ENCODE measurements at regions not wholly inside any gene's neighbourhood (a gene's known extent, or its start where the extent isn't known, plus 50 kb on each side); places are given as distances from the start of the nearest gene placed in this dataset.

DNA sequence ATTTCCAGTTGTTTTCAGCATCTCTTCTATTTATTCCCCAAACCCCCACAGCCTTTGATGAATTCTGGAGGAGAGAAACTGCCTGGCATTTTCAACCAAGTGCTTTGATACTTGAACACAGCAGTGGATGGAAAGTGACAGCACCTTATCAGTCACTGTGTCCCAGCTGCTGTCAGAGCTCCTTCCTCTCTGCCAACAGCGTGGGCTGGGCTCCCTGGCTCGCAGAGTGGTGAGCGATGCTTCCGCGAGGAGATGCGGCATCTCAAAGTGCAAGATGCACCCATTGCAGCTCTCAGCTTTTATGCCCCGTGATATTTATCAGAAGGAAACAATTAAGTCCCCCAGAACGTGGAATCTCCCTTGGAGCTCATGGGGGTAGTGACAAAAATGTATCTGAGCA, 72.6 kb upstream of the TCL1A start:
- TF ChIP-seq FOXP2 (optimal IDR thresholded peaks at IDR 0.05; ENCODE audit: borderline replicate concordance, extremely low read depth, extremely low read length, insufficient read depth) (no peak), POLR2AphosphoS5 (IDR thresholded peaks at IDR 0.05; ENCODE audit: low read depth, low read length) (no peak), SIN3A (IDR thresholded peaks at IDR 0.05; ENCODE audit: borderline replicate concordance, insufficient read depth, low read length) (no peak)
- TF ChIP-seq, protein P1, sequence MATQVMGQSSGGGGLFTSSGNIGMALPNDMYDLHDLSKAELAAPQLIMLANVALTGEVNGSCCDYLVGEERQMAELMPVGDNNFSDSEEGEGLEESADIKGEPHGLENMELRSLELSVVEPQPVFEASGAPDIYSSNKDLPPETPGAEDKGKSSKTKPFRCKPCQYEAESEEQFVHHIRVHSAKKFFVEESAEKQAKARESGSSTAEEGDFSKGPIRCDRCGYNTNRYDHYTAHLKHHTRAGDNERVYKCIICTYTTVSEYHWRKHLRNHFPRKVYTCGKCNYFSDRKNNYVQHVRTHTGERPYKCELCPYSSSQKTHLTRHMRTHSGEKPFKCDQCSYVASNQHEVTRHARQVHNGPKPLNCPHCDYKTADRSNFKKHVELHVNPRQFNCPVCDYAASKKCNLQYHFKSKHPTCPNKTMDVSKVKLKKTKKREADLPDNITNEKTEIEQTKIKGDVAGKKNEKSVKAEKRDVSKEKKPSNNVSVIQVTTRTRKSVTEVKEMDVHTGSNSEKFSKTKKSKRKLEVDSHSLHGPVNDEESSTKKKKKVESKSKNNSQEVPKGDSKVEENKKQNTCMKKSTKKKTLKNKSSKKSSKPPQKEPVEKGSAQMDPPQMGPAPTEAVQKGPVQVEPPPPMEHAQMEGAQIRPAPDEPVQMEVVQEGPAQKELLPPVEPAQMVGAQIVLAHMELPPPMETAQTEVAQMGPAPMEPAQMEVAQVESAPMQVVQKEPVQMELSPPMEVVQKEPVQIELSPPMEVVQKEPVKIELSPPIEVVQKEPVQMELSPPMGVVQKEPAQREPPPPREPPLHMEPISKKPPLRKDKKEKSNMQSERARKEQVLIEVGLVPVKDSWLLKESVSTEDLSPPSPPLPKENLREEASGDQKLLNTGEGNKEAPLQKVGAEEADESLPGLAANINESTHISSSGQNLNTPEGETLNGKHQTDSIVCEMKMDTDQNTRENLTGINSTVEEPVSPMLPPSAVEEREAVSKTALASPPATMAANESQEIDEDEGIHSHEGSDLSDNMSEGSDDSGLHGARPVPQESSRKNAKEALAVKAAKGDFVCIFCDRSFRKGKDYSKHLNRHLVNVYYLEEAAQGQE (IDR thresholded peaks at IDR 0.05; ENCODE audit: insufficient read depth in 1 of 2, low read depth in 2 of 2, low read length in 2 of 2): no peak

DNA sequence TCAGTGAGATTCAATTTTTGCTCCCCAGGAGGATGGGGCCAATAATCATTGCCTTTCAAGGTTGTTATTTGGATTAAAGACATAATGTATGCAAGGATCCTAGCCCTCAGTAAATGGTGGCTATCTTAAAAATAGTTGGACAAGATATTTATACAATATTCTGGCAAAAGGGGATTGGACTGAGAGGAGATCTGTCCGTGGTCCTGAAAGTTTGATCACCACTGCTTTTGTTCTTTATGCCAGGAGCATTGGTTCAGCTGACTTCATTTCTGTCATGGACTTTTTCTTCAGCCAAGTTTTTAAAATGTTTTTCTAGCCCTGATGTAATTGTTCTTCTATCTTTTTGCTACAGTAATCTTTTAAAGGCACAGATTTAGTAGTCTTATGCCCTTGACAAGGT, 70.2 kb upstream of the TCL1A start:
- TF ChIP-seq, protein P1 (IDR thresholded peaks at IDR 0.05; ENCODE audit: insufficient read depth in 1 of 2, low read depth in 2 of 2, low read length in 2 of 2): peak; percentile 78 to 92
- TF ChIP-seq POLR2AphosphoS5 (IDR thresholded peaks at IDR 0.05; ENCODE audit: low read depth, low read length): no peak

DNA sequence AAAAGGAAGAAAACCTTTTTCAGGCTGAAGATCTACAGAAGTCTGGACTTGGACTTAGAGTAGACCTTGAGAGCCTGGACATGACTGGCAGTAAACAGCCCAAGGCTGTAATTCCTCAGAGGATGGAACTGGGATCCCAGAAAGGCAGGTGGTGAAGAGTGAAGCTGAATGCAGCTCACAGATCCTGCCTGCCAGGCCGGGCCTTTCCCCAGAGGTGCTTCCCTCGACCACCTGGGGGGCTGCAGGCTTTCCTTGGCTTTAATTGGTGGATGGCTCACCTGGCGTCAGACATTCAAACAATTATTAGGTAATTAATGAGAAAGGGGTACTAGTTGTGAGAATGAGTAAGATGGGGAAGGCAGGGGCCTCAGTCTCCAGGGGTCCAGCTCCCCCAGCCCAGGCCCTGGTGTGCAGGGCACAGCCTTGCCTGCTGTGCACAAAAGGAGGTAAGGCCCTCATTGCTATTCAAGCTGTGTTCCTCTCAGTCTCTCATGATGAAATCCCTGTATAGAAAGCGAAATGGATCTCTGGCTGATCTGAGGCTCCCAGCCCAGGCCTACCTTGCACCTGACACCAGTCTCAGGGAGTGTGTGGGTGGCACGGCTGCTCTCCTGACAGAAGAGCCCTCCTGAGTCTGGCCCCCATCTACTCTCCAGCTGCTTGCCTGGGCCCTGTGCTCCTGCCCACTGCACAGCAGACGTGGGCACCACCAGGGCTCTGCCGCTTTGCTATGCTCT, 63.0 kb upstream of the TCL1A start:
- TF ChIP-seq SIN3A (IDR thresholded peaks at IDR 0.05; ENCODE audit: borderline replicate concordance, insufficient read depth, low read length) (no peak), TAF1 (IDR thresholded peaks at IDR 0.05; ENCODE audit: borderline replicate concordance, insufficient read depth, low read length) (no peak), POLR2AphosphoS5 (IDR thresholded peaks at IDR 0.05; ENCODE audit: low read depth, low read length) (no peak), FOXP2 (optimal IDR thresholded peaks at IDR 0.05; ENCODE audit: borderline replicate concordance, extremely low read depth, extremely low read length, insufficient read depth) (no peak)
- TF ChIP-seq, protein P1 (IDR thresholded peaks at IDR 0.05; ENCODE audit: insufficient read depth in 1 of 2, low read depth in 2 of 2, low read length in 2 of 2): no peak

DNA sequence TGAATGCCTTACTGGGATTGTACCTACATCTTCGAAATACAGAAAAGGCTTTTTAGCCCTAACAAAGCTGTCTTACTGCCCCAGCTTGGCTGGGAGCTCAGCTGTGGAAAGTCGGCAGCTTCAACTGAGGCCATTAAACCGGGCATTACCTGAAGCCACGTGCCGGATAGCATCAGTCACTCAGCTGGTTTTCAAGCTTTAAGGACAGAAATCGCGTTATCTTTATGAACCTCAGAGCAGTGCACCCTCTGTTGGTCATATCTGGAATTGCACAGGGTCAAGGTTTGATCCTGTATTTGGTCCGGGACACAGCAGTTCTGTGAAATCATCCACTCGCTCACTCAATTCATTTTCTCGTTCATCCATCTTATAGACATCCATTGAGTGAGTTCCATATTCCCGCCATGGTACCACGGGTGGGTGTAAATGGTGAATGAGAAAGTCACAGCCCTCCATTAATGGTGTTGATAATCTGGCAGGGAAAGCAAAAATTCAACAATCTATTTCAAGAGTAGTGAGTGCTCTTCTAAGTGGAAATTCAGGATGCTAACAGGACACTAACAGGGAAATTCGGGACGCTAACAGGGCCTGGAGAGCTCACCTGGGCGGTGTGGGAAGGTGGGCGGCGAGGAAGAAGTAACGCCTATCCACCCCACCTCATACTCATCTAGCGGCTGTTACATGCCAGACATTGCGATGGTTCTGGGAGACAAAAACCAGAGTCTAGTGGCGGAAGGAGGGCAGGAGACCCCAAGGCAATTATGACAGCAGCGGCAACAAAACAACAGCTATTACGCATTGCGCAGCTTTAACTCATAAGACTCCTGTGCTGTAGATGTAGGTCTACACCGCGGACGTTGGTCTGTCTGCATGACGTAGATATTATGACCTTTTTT, 60.6 kb upstream of the TCL1A start:
- TF ChIP-seq FOXP2 (optimal IDR thresholded peaks at IDR 0.05; ENCODE audit: borderline replicate concordance, extremely low read depth, extremely low read length, insufficient read depth): no peak
- no peak for TF ChIP-seq TAF1 (IDR thresholded peaks at IDR 0.05; ENCODE audit: borderline replicate concordance, insufficient read depth, low read length)
- TF ChIP-seq, protein P1 (IDR thresholded peaks at IDR 0.05; ENCODE audit: insufficient read depth in 1 of 2, low read depth in 2 of 2, low read length in 2 of 2): no peak
- no peak for TF ChIP-seq SIN3A (IDR thresholded peaks at IDR 0.05; ENCODE audit: borderline replicate concordance, insufficient read depth, low read length)
- TF ChIP-seq POLR2AphosphoS5 (IDR thresholded peaks at IDR 0.05; ENCODE audit: low read depth, low read length): no peak
